Astrocyte of the hippocampus (primary cell): ENCODE measurements at regions not wholly inside any gene's neighbourhood (a gene's known extent, or its start where the extent isn't known, plus 50 kb on each side); places are given as distances from the start of the nearest gene placed in this dataset.

ENCODE experiments used
- DNase-seq: peaks from one replicate; pipeline ENCODE4 v3.0.0; 2011; ENCODE audit warnings: low read depth, low spot score

GRCh38 chr5:58115811-58116210 lies 344.1 kb downstream of the PLK2 start:
- DNase-seq, result no peak

DNA sequence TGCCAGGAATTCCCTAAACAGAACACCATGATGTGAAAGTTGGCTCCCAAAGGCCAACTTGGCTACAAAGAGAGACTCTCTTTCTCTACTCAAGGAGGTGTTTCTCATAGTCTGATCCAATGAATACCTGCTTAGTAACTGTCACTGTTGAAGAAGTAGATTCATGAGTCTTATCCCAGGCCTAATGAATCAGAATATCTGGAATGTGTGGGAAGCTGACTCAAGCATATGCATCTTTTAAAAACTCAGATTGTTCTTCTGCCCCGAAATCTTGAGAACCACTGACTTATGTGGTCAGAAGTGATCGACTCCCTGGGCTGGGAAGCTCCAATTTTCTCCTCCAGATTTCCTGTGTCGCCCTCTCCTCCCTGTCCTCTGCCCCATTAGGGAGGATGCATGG lies 345.6 kb downstream of the PLK2 start:
- DNase-seq, result peak; percentile 66

- DNase-seq, result no peak
Measured at GRCh38 chr5:58113172-58113571, 346.7 kb downstream of the PLK2 start.

- DNase-seq, result peak; percentile 11
Measured at GRCh38 chr5:58108511-58108910, 351.4 kb downstream of the PLK2 start.

GRCh38 chr5:58107704-58108103 lies 352.2 kb downstream of the PLK2 start:
- DNase-seq, result no peak

GRCh38 chr5:58106754-58107410 lies 353.0 kb downstream of the PLK2 start:
- DNase-seq, result no peak

DNA sequence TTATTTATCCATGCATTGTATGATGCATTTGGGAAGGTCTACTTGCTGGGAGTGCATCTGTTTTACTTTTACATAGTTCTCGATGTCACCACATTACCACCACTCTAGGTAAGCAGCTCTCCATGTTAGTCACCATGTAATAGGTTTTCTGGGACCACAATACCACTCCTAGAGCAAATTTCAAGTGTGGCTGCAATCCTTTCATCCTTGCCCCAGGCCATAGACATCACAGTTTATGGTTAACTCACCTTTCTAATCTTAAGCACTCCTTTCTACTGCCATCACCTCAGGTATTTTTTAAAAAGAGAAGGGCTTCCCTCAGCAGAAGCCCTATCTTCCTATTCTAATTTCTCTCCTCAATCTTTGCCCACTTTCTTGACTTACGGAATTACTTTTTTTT lies 354.1 kb downstream of the PLK2 start:
- DNase-seq, result no peak

DNA sequence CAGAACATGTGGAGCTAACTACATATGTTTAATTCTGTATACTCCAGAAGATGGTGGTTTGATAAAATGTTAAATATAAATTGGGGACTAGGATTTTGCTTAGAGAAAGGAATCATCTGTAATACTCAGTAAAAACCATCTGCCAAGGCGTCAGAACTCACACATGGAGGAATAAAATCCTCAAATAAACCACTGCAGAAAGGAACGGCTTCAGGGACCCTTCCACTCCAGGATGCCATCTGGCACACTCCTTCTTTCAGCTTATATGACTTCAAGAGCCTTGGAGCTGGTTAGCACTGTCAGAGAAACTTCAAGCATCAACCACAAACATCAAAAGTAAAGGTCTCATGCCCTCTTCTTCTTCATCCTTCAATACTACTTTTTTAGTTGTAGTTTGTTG lies 360.6 kb downstream of the PLK2 start:
- no peak for DNase-seq

- no peak for DNase-seq
Measured at GRCh38 chr5:58094031-58094430, 365.9 kb downstream of the PLK2 start.

DNA sequence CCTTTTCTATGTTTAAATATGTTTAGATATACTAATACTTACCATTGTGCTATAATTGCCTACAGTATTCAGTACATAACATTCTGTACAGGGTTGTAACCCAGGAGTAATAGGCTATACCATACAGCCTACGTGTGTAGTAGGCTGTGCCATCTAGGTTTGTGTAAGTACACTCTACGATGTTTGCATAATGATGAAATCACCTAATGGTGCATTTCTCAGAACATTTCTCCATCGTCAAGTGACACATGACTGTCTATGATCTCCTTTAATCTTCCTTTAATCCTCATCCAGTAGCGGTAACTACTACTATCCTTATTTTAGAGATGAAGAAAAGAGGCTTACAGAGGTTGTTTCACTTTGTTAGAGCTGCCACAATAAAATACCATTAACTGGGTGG lies 369.2 kb downstream of the PLK2 start:
- DNase-seq, result no peak

- no peak for DNase-seq
Measured at GRCh38 chr5:58088941-58089340, 370.9 kb downstream of the PLK2 start.

DNA sequence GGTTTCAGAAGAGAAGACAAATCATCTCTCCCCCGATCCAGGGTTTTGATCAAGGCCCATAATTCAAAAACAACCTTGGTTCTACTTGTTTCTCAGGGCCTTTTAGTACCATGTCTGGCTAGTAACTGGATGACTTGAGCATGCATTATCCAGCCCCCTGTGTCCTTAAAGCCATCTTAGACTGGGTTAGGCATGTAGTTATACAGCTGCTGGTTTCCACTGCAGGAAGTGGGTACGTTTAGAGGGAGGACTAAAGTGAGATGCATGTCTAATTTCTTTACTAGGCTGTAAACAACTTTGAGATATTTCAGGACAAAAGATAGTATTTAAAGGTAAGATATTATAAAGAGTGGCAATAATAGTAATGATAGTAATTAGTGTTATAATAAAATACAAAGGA lies 372.0 kb downstream of the PLK2 start:
- DNase-seq, result no peak

- DNase-seq, result no peak
Measured at GRCh38 chr5:58087123-58087522, 372.8 kb downstream of the PLK2 start.

DNA sequence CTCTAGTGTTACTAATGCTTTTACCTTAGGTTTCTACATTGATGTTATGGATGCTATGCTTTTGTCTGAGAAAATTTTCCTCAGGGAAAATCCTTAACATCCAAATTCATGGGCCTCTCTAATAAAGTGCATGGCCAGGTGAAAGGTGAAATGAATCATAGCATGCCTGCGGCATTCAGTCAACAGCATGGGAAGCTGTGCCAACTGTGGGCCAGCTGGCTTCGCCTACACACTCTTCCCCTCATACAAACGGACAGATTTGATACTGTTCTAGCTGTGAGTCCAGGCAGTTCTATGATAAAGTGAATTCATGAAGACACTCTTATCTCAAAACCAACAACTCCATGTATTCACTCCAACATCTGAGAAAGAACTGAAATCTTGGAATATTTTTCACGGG lies 374.1 kb downstream of the PLK2 start:
- DNase-seq, result peak; percentile 69

DNA sequence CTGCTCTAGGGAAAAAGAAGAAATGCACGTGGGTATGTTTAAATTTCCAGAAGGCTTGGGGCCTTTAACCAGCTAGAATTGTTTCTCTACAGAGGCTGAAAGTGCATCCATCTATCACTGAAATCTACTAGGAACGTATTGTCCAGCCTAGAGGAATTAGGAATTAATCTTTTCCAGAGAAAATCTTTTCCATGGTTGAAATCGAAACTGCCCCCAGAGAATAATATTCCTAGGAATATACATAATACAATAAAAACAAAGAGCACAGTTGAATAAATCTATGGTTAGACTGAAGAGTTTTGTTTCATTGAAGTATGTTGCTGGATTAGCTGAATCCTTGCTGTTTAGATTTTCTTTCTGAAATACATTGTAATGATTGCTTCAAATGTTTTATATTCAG lies 378.5 kb downstream of the PLK2 start:
- no peak for DNase-seq

DNA sequence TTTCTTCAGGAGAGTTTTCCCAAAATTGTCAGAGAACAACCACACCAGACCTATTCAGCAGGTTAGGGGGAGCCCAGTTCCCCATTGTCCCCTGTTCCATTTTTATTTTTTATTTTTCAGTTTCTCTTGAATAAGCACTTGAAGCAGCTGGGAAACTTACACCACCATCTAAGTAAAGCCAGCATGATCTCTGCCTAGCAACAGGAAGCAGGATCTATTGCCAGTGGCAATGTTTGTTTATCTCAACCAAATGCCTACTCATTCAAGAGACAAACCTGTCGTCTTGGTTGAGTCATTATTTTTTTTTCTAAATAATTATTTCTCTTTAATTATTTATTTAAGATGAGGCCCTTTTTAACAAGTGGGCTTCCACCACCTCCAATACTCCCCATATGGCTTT lies 379.3 kb downstream of the PLK2 start:
- peak; percentile 34 for DNase-seq

GRCh38 chr5:58077966-58078365 lies 381.9 kb downstream of the PLK2 start:
- no peak for DNase-seq

- DNase-seq, result peak; percentile 18
Measured at GRCh38 chr5:58077416-58077815, 382.5 kb downstream of the PLK2 start.

DNA sequence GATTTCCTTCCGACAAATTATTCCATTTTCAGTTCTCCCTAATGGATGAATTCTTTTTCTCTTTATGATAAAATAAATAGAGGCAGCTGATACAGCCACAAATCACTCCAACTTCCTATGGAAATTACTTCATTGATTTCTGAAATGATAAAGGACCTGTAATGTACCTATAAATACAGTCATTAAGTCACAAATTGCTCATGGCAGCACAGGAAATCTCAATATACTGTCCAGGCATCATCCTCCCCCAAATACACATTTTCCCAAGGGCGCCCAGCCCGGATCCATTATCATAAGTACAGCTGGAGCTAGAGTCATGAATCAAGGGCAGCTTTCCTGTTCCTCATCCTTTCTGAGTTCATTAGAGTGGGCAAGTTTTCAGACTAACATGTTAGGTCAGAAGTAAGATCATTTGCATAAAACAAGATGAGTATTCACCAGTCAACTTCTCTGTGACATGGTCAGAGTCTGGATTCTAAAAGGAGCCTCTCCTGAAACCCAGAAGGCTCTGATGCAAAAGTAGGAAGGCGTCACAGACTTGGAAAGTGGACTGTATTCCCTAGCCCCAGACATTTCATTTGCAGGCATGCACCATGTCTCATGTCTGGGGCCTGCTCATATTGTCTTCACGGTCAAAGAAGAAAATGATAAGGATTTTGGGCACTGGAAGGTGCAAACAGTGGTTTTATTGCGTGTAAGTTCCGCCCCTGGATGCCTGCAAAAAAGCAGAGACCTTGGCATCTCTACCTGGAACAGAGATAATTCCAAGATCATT lies 383.2 kb downstream of the PLK2 start:
- DNase-seq, result no peak

DNA sequence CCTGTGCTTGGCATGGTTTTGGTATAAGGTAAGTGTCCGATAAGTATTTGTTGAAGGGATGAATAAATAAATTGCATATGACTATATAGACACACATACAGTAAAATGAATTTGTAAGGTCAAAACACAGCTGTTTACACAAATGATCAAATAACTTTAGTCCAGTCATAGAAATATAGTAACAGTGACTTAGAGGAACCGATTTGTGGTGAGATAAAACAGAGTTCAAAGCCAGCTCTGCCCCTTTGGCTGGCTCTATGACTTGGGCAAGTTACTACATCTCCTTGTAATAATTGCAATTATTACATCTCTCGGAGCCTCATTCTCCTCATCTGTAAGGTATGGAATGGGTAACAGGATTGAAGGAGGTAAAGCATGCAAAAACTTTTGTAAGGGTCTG lies 384.0 kb downstream of the PLK2 start:
- DNase-seq, result no peak

DNA sequence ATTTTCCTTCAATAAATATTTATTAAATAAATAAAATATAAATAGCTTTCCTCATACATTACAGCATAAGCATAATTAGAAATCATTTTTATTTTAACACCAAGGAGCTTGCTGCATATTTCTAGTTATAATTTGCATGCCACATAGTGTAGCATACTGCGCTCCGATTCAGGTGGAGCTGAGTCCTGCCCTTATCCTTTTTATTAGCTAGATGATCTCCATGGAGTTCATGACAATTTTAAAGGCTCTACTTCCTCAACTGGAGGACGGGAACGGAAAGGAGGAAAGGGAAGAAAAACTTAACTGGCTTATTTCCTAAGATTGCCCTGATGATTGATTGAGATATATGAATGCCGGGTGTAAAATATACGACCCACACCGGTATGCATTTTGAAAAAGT lies 385.2 kb downstream of the PLK2 start:
- DNase-seq, result no peak

- no peak for DNase-seq
Measured at GRCh38 chr5:58074222-58074621, 385.7 kb downstream of the PLK2 start.

DNA sequence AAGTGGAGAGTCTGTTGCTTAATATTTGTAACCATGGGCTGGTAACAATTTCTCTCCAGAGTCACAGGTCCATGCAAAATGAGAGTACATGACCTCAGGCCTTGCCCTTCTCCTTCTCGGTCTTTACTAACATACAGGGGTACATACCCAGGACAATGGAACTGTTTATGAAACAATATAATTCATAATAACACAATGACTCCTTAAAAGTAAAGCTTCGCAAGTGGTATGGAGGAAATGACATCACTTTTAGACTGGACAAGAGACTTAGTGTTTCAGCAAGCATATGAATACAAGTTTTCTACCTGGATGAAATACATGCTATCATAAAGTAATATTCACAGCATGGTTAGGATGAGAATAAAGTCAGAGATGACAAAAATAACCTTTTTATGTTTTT lies 386.6 kb downstream of the PLK2 start:
- DNase-seq, result no peak
